NB4 (cell line): ENCODE measurements at regions not wholly inside any gene's neighbourhood (a gene's known extent, or its start where the extent isn't known, plus 50 kb on each side); places are given as distances from the start of the nearest gene placed in this dataset.

Experiments used
- DNase-seq: peaks from one replicate; pipeline ENCODE4 v3.0.0; 2010; ENCODE audit warnings: low read depth
- H3K4me3 ChIP-seq: one replicate; pipeline ENCODE4 v1.5.1; 2011; ENCODE audit warnings: mild to moderate bottlenecking, low read depth, low read length, moderate library complexity
- MYC ChIP-seq: IDR thresholded peaks from 2 replicates; pipeline ENCODE4 v1.6.1; 2011; ENCODE audit warnings: low read depth, low read length
- POLR2A ChIP-seq: IDR thresholded peaks from 2 replicates; pipeline ENCODE4 v1.6.1; 2011; ENCODE audit warnings: mild to moderate bottlenecking; ENCODE audit not compliant: insufficient read length; ENCODE audit errors: extremely low read depth
- TF ChIP-seq, protein P1 (sequence below): IDR thresholded peaks from 2 replicates; pipeline ENCODE4 v1.6.1; 2011; ENCODE audit warnings: low read depth, low read length
- TF ChIP-seq, protein P2 (sequence below): IDR thresholded peaks from one replicate; pipeline ENCODE4 v1.5.1; 2012; ENCODE audit warnings: low read depth, low read length

DNA sequence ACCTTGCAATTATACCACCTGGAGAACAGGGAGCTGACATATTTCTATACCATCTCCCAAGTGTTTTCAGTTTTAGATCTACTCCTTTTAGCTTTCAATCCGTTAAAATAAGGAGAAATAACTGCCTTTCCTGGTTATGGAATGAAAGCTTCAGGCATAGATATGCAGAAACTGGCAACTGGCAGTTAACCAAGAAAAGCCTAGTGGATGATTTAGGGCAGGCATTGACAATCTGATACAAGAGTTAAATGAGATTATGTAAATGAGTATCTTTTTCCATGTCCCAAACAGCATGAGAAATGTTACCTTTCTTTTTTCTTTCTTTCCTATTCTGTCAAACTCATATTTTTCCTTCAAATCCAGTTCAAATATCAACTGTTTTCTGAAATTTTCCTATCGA lies 689.1 kb upstream of the DPPA4 start:
- TF ChIP-seq MYC (no peak), POLR2A (no peak)
- TF ChIP-seq, protein P1, sequence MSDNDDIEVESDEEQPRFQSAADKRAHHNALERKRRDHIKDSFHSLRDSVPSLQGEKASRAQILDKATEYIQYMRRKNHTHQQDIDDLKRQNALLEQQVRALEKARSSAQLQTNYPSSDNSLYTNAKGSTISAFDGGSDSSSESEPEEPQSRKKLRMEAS, result no peak
- TF ChIP-seq, protein P2, sequence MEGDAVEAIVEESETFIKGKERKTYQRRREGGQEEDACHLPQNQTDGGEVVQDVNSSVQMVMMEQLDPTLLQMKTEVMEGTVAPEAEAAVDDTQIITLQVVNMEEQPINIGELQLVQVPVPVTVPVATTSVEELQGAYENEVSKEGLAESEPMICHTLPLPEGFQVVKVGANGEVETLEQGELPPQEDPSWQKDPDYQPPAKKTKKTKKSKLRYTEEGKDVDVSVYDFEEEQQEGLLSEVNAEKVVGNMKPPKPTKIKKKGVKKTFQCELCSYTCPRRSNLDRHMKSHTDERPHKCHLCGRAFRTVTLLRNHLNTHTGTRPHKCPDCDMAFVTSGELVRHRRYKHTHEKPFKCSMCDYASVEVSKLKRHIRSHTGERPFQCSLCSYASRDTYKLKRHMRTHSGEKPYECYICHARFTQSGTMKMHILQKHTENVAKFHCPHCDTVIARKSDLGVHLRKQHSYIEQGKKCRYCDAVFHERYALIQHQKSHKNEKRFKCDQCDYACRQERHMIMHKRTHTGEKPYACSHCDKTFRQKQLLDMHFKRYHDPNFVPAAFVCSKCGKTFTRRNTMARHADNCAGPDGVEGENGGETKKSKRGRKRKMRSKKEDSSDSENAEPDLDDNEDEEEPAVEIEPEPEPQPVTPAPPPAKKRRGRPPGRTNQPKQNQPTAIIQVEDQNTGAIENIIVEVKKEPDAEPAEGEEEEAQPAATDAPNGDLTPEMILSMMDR, result no peak

DNA sequence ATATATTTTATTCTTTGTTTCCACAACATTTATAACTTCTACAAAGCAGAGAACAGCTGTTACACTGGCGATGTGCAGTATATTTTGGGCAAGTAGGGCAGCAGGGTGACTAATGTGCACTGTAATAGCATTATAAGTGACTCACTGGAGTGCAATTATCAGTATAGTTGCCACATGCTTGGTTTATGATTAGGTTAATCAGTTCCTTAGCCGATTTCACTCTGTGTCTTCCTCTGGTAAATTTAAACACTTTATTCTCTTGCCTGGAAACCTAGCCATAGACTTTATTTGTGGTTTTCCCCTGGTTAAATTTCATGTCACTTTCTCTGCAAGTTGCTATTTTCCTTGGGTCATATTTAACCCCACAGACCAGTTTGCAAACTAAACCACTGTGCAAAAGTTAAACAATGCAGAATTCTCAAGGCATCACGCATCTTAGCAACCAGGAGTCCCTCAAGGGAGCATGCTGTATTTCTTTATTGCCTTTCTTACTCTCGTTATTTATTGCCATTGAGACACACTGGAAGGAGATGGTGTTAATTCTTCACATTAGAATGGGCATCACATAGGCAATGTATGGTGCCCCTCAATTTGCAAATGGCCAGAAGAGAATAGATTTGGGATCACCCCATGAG lies 690.2 kb upstream of the DPPA4 start:
- no peak for DNase-seq
- H3K4me3 ChIP-seq, result no peak overlapping the region
- TF ChIP-seq POLR2A, result no peak
- TF ChIP-seq, protein P1, result no peak
- TF ChIP-seq, protein P2, result no peak
- TF ChIP-seq MYC, result no peak

More for the DNA sequence above, 689.1 kb upstream of the DPPA4 start:
- no peak for DNase-seq
- H3K4me3 ChIP-seq, result no peak overlapping the region

DNA sequence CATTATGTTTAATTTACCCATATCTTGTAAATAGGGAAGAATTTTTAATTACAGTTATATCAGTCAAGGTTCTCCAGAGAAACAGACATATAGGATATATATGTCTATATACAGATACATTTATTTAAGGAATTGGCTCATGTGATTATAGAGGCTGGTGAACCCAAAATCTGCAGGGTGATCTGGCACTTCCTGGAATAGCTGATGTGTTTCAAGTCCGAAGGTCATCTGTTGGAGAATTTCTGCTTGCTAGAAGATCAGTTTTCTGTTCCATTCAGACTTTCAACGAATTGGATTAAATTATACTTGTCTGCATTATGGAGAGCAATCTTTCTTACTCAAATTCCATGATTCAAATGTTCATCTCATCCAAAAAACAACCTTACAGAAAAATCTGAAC lies 694.6 kb upstream of the DPPA4 start:
- DNase-seq, result no peak
- H3K4me3 ChIP-seq, result no peak overlapping the region
- TF ChIP-seq, protein P2, result no peak

DNA sequence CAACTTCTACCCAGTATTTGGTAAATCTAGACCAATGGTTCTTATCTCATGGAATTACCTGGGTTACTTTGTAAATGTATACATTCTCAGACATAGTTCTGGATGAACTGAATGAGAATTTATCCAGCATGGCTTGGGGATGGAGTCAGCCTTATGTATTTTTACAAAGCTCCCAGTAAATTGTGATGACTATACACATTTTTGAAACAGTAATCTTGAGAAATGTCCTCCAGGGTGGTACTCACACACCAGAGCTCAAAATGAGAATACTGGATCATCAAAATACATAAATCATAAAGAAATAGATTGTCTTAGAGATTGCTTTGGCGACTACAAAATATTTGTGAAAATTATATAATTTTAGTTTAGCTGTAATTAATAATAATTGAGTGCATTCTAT lies 722.1 kb upstream of the DPPA4 start:
- TF ChIP-seq, protein P1, result no peak
- TF ChIP-seq, protein P2, result no peak
- TF ChIP-seq MYC (no peak), POLR2A (no peak)

DNA sequence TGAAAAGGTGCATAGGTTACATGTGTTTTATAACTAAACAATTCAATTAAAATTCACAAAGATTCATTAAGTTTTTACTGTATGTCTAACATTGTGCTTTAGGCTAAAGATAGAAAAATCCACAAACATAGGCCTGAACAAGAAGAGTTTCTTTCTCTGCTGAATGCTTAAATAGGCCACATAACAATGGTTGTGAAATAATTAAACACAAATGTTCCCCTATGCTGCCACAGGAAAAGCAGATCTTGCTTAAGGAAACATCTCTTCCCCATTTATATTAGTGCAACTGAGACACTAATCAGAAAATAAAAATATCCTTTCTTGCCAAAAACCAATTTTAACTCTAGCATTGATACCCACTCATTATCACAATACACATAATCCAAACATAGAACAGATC lies 725.4 kb upstream of the DPPA4 start:
- no peak for DNase-seq
- H3K4me3 ChIP-seq, result no peak overlapping the region
- TF ChIP-seq, protein P2, result no peak

More for the DNA sequence above, 722.1 kb upstream of the DPPA4 start:
- no peak for DNase-seq
- no peak overlapping the region for H3K4me3 ChIP-seq

DNA sequence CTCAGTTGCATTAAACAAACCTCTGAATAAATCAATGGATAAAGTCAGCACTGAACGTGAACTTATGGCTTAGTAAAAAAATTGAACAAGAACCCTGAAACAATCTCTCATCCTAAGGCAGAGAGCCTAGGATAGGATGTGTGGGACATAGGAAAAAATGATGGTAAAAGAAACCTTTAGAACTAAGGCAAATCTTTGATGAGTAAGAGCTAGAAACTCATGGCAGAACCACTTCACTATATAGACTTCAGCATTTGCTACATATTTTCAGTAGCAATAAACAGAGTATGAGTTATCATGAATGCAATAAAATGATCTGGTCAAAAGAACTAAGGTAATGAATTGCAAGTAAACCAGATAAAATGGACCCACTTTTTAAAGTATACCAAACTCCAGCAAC lies 725.8 kb upstream of the DPPA4 start:
- H3K4me3 ChIP-seq, result no peak overlapping the region
- TF ChIP-seq POLR2A, result no peak
- no peak for TF ChIP-seq MYC
- TF ChIP-seq, protein P1, result no peak
- TF ChIP-seq, protein P2, result no peak
- no peak for DNase-seq
